Adrenal gland (tissue), 9 donors: ENCODE measurements at regions not wholly inside any gene's neighbourhood (a gene's known extent, or its start where the extent isn't known, plus 50 kb on each side); places are given as distances from the start of the nearest gene placed in this dataset.

Source experiments
- DNase-seq, 7 donors: peaks; one replicate each; pipeline ENCODE4 v3.0.0-alpha.2; 2019 to 2020
- H3K27ac ChIP-seq, 5 donors: fragments of 200-600 bp; sonication (generic) in 4 of 5; 1 replicate in 3 of 5; 2 replicates in 2 of 5; pipeline versions ENCODE4 v1.5.1 to v1.8.0; 2016 to 2020; ENCODE audit warnings: mild to moderate bottlenecking in 1 of 5
- H3K27me3 ChIP-seq: fragments of 200-600 bp; 2 replicates; pipeline ENCODE4 v1.8.0; 2021
- H3K36me3 ChIP-seq, 2 donors: fragments of 200-600 bp; replicated peaks in 1 of 2; 1 replicate in 1 of 2; 2 replicates in 1 of 2; pipeline versions ENCODE4 v1.5.1 to v1.8.0; 2018 to 2022
- H3K4me1 ChIP-seq, 2 donors: fragments of 200-600 bp; replicated peaks in 1 of 2; 1 replicate in 1 of 2; 2 replicates in 1 of 2; pipeline versions ENCODE4 v1.5.1 to v1.8.0; 2018 to 2021
- H3K4me3 ChIP-seq, 4 donors: fragments of 200-600 bp; sonication (generic) in 3 of 4; one replicate each; pipeline ENCODE4 v1.5.1; 2016 to 2018
- H3K9me3 ChIP-seq, 3 donors: fragments of 200-600 bp; sonication (generic) in 1 of 3; replicated peaks in 1 of 3; 1 replicate in 2 of 3; 2 replicates in 1 of 3; pipeline versions ENCODE4 v1.5.1 to v1.8.0; 2016 to 2021
- POLR2A ChIP-seq, 2 donors: fragments of 450-650 bp; IDR thresholded peaks; one replicate each; pipeline ENCODE4 v1.6.1; 2017; ENCODE audit warnings: antibody characterized with exemption in 2 of 2, mild to moderate bottlenecking in 2 of 2, moderate library complexity in 1 of 2
- WGBS, 4 donors: extraction: QIAGEN DNeasy Blood & Tissue Kit in 2 of 4; methylation state at CpG; one replicate each; pipeline versions ENCODE4 v1.1.5 to v1.1.7; 2013 to 2017; 5-methylcytosine and 5-hydroxymethylcytosine counted together
- intact Hi-C, 2 donors: fragments of 100-400 bp; cut with DNase I; formaldehyde crosslinking; loops; one replicate each; pipeline versions ENCODE4 v1.14.1 to v1.15.0; 2022 to 2023
- TF ChIP-seq, protein P1 (sequence below), 6 experiments: fragments of 450-650 bp in 4 of 6; fragments of 200-600 bp in 2 of 6; sonication (generic) in 1 of 6; IDR thresholded peaks; 1 replicate in 5 of 6; 2 replicates in 1 of 6; pipeline versions ENCODE4 v1.5.1 to v1.8.0; 2016 to 2021; ENCODE audit warnings: antibody characterized with exemption in 6 of 6, mild to moderate bottlenecking in 2 of 6, moderate library complexity in 1 of 6
- donor health status: healthy with polysubstance abuse.
- donor health status: Bipolar disorder and iron deficiency.
- donor health status: DM: yes; HTN: yes; CAD: no.
- donor health status: DM: no; HTN: no; CAD: no.
- donor health status: DM: no; HTN: no; CAD: no.

- Histone ChIP-seq H3K4me1 (no peaks in the 10 kb centered on the region), H3K4me3 (no peak overlapping the region), H3K36me3 (no peaks in the 10 kb centered on the region), H3K9me3 (no peaks in the 10 kb centered on the region), H3K27me3 (no peaks in the 10 kb centered on the region), H3K27ac (no peak overlapping the region)
- WGBS, 4 donors: 81 to 84% (median 82%) methylated on average over 4 of the region's 4 CpGs
- TF ChIP-seq, protein P1, sequence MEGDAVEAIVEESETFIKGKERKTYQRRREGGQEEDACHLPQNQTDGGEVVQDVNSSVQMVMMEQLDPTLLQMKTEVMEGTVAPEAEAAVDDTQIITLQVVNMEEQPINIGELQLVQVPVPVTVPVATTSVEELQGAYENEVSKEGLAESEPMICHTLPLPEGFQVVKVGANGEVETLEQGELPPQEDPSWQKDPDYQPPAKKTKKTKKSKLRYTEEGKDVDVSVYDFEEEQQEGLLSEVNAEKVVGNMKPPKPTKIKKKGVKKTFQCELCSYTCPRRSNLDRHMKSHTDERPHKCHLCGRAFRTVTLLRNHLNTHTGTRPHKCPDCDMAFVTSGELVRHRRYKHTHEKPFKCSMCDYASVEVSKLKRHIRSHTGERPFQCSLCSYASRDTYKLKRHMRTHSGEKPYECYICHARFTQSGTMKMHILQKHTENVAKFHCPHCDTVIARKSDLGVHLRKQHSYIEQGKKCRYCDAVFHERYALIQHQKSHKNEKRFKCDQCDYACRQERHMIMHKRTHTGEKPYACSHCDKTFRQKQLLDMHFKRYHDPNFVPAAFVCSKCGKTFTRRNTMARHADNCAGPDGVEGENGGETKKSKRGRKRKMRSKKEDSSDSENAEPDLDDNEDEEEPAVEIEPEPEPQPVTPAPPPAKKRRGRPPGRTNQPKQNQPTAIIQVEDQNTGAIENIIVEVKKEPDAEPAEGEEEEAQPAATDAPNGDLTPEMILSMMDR (IDR thresholded peaks at IDR 0.05): no peak
- TF ChIP-seq POLR2A (IDR thresholded peaks at IDR 0.05): no peak
- no peak for DNase-seq
- intact Hi-C loops: no loop called here
Measured at GRCh38 chr10:28354511-28354910, 51.6 kb upstream of the MPP7 start.

- Histone ChIP-seq H3K27ac (no peak overlapping the region), H3K36me3 (no peaks in the 10 kb centered on the region), H3K4me3 (no peak overlapping the region), H3K9me3 (no peaks in the 10 kb centered on the region), H3K27me3 (peaks cover 4% of the 10 kb centered on the region), H3K4me1 (no peaks in the 10 kb centered on the region)
- intact Hi-C loops: no loop called here
- WGBS, 4 donors: 45 to 56% (median 50%) methylated on average over 2 of the region's 2 CpGs
- TF ChIP-seq, protein P1 (IDR thresholded peaks at IDR 0.05): no peak
- TF ChIP-seq POLR2A (IDR thresholded peaks at IDR 0.05): no peak
- DNase-seq: no peak
Measured at GRCh38 chr10:28355376-28355775, 52.5 kb upstream of the MPP7 start.

- Histone ChIP-seq H3K27ac (no peak overlapping the region), H3K9me3 (no peaks in the 10 kb centered on the region), H3K36me3 (no peaks in the 10 kb centered on the region), H3K27me3 (peaks cover 6% of the 10 kb centered on the region), H3K4me1 (no peaks in the 10 kb centered on the region), H3K4me3 (no peak overlapping the region)
- no peak for DNase-seq
- intact Hi-C loops: no loop called here
- WGBS, 4 donors: 93 to 96% (median 94%) methylated on average over 3 of the region's 3 CpGs
- TF ChIP-seq POLR2A (IDR thresholded peaks at IDR 0.05): no peak
- TF ChIP-seq, protein P1 (IDR thresholded peaks at IDR 0.05): no peak
Measured at GRCh38 chr10:28359334-28359733, 56.5 kb upstream of the MPP7 start.

GRCh38 chr10:28360175-28360574 lies 57.3 kb upstream of the MPP7 start:
- no peak for TF ChIP-seq POLR2A (IDR thresholded peaks at IDR 0.05)
- TF ChIP-seq, protein P1 (IDR thresholded peaks at IDR 0.05): no peak
- WGBS, 4 donors: 64 to 76% (median 72%) methylated on average over 4 of the region's 4 CpGs
- Histone ChIP-seq H3K27me3 (peaks cover 6% of the 10 kb centered on the region), H3K4me1 (no peaks in the 10 kb centered on the region), H3K9me3 (no peaks in the 10 kb centered on the region), H3K27ac (no peak overlapping the region), H3K4me3 (no peak overlapping the region), H3K36me3 (no peaks in the 10 kb centered on the region)
- DNase-seq: no peak
- intact Hi-C loops: no loop called here
